ENCODE measurements at regions not wholly inside any gene's neighbourhood (a gene's known extent, or its start where the extent isn't known, plus 50 kb on each side); places are given as distances from the start of the nearest gene placed in this dataset.

GRCh38 chr4:138898282-138898681, 117.3 kb upstream of the NOCT start:
- TF ChIP-seq CTCF (IDR thresholded peaks at IDR 0.05) (no peak), POLR2A (IDR thresholded peaks at IDR 0.05) (no peak), EP300 (IDR thresholded peaks at IDR 0.05) (no peak)
